Keratinocyte (primary cell): ENCODE measurements at regions not wholly inside any gene's neighbourhood (a gene's known extent, or its start where the extent isn't known, plus 50 kb on each side); places are given as distances from the start of the nearest gene placed in this dataset.

Source experiments
- DNase-seq: peaks from one replicate; pipeline ENCODE4 v3.0.0-alpha.2; 2011; ENCODE audit warnings: low read depth, missing footprints, low spot score
- FAIRE-seq: peaks from 2 replicates; lab custom pipeline; 2011; peaks lifted over from hg19 to GRCh38; lab: Jason Lieb, UNC
- H2AFZ ChIP-seq: 2 replicates; pipeline ENCODE4 v1.6.0; 2012; ENCODE audit warnings: low read length, control low read depth, inconsistent platforms; ENCODE audit not compliant: control insufficient read depth
- H3K27ac ChIP-seq: 2 replicates; pipeline ENCODE4 v1.5.1; 2011; ENCODE audit warnings: low read length; ENCODE audit not compliant: control insufficient read depth, insufficient read depth
- H3K27me3 ChIP-seq: 3 replicates; pipeline ENCODE4 v1.6.0; 2011; ENCODE audit warnings: low read length; ENCODE audit not compliant: control insufficient read depth, insufficient read depth; ENCODE audit errors: extremely low read depth
- H3K36me3 ChIP-seq, 2 experiments: 2 replicates in 1 of 2; 3 replicates in 1 of 2; pipeline ENCODE4 v1.5.1; 2011; ENCODE audit warnings: low read length in 2 of 2, mild to moderate bottlenecking in 1 of 2; ENCODE audit not compliant: control insufficient read depth in 2 of 2, insufficient read depth in 2 of 2; ENCODE audit errors: extremely low read depth in 1 of 2
- H3K4me1 ChIP-seq: 3 replicates; pipeline ENCODE4 v1.5.1; 2011; ENCODE audit warnings: low read length; ENCODE audit not compliant: control insufficient read depth, insufficient read depth; ENCODE audit errors: extremely low read depth
- H3K4me2 ChIP-seq: 3 replicates; pipeline ENCODE4 v1.6.0; 2011; ENCODE audit warnings: low read depth, low read length; ENCODE audit not compliant: control insufficient read depth, insufficient read depth; ENCODE audit errors: extremely low read depth
- H3K4me3 ChIP-seq, 3 experiments: fragments of 200-600 bp in 1 of 3; sonication (generic) in 1 of 3; 2 replicates in 2 of 3; 3 replicates in 1 of 3; pipeline ENCODE4 v1.5.1; 2011 to 2016; ENCODE audit warnings: low read length in 3 of 3, mild to moderate bottlenecking in 3 of 3, control low read depth in 2 of 3, inconsistent platforms in 1 of 3, low read depth in 1 of 3, mixed read lengths in 1 of 3, mixed run types in 1 of 3, moderate library complexity in 1 of 3; ENCODE audit not compliant: control insufficient read depth in 2 of 3, insufficient read depth in 2 of 3; ENCODE audit errors: extremely low read depth in 1 of 3
- H3K79me2 ChIP-seq: 2 replicates; pipeline ENCODE4 v1.6.0; 2012; ENCODE audit warnings: low read length; ENCODE audit not compliant: control insufficient read depth, insufficient read depth
- H3K9ac ChIP-seq: 3 replicates; pipeline ENCODE4 v1.6.0; 2011; ENCODE audit warnings: low read length; ENCODE audit not compliant: control insufficient read depth, insufficient read depth; ENCODE audit errors: extremely low read depth
- H3K9me1 ChIP-seq: 3 replicates; pipeline ENCODE4 v1.6.0; 2011; ENCODE audit warnings: low read length; ENCODE audit not compliant: control insufficient read depth, insufficient read depth; ENCODE audit errors: extremely low read depth
- H3K9me3 ChIP-seq: 2 replicates; pipeline ENCODE4 v1.5.1; 2012; ENCODE audit warnings: low read depth, low read length; ENCODE audit not compliant: control insufficient read depth
- H4K20me1 ChIP-seq: 3 replicates; pipeline ENCODE4 v1.6.0; 2011; ENCODE audit warnings: low read length; ENCODE audit not compliant: control insufficient read depth, insufficient read depth; ENCODE audit errors: extremely low read depth
- EZH2 ChIP-seq: IDR thresholded peaks from one replicate; pipeline ENCODE4 v1.6.1; 2012; ENCODE audit warnings: inconsistent platforms, mild to moderate bottlenecking, low read length, moderate library complexity
- dilution Hi-C: fragments of 300-500 bp; cut with MboI; formaldehyde crosslinking; loops from one replicate; pipeline ENCODE4 v1.7.0; 2020; ENCODE audit warnings: low sequenced_read_pairs; ENCODE audit not compliant: extremely low pct_ligation_motif_present
- TF ChIP-seq, protein P1 (sequence below), 3 experiments: IDR thresholded peaks in 1 of 3; conservative IDR thresholded peaks in 1 of 3; optimal IDR thresholded peaks in 1 of 3; 2 replicates in 2 of 3; 3 replicates in 1 of 3; pipeline versions ENCODE3 to v1.5.1; 2011; ENCODE audit warnings: low read length in 3 of 3, mild to moderate bottlenecking in 3 of 3, moderate library complexity in 2 of 3, control low read depth in 1 of 3, inconsistent platforms in 1 of 3; ENCODE audit not compliant: insufficient read depth in 2 of 3; ENCODE audit errors: extremely low read depth in 1 of 3

DNA sequence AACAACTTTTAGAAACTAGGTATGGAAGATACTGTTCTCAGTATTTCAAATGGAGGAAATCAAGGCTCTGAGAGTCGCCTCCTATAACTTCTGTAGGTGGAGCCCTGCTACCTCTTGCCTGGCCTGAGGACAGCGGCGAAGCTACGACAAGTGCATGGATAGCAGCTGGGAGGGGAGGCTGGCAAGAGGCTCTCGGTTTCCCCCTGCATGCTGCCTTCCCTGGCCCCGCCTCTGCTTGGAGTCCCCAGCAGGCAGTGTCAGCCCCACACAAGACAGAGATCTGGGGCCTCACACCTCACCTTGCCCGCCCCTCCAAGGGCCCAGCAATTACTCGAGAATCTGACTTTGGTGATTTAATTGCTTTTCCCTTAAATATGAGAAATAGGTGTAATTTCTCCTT, 107.6 kb upstream of the POU3F3 start:
- Histone ChIP-seq H3K9me1 (no peaks in the 10 kb centered on the region), H3K4me2 (no peak overlapping the region), H3K27me3 (no peaks in the 10 kb centered on the region), H3K27ac (no peak overlapping the region), H3K36me3 (no peaks in the 10 kb centered on the region), H3K4me3 (no peak overlapping the region), H3K9ac (no peak overlapping the region), H3K4me1 (no peaks in the 10 kb centered on the region), H3K79me2 (no peaks in the 10 kb centered on the region), H4K20me1 (no peaks in the 10 kb centered on the region), H3K9me3 (no peaks in the 10 kb centered on the region), H2AFZ (no peak overlapping the region)
- dilution Hi-C loops = no loop called here
- FAIRE-seq (no peak), DNase-seq (no peak)
- TF ChIP-seq, protein P1, sequence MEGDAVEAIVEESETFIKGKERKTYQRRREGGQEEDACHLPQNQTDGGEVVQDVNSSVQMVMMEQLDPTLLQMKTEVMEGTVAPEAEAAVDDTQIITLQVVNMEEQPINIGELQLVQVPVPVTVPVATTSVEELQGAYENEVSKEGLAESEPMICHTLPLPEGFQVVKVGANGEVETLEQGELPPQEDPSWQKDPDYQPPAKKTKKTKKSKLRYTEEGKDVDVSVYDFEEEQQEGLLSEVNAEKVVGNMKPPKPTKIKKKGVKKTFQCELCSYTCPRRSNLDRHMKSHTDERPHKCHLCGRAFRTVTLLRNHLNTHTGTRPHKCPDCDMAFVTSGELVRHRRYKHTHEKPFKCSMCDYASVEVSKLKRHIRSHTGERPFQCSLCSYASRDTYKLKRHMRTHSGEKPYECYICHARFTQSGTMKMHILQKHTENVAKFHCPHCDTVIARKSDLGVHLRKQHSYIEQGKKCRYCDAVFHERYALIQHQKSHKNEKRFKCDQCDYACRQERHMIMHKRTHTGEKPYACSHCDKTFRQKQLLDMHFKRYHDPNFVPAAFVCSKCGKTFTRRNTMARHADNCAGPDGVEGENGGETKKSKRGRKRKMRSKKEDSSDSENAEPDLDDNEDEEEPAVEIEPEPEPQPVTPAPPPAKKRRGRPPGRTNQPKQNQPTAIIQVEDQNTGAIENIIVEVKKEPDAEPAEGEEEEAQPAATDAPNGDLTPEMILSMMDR (optimal IDR thresholded peaks at IDR 0.05 in 1 of 3, IDR thresholded peaks at IDR 0.05 in 1 of 3, conservative IDR thresholded peaks at IDR 0.05 in 1 of 3; ENCODE audit: extremely low read depth in 1 of 3, insufficient read depth in 2 of 3, low read length in 3 of 3) = no peak
- TF ChIP-seq EZH2 = no peak

DNA sequence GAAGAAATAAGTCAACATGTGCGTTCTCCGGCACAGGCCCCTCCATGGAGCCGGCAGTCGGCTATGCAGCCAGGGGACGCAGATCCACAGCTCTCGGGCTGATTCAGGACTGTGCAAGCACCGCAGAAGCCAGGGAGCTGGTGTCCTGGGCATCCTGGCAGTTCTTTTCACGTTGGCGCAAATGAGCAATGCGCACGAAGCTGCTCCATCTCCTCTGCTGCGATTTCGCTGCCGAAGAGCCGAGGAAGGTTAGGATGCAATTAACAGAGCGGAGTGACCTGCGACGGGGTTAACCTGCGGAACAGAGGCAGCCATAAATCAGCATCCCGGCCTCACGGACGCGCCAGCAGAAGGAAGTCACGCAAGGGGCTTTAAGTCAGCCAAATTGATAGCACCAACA, 107.1 kb upstream of the POU3F3 start:
- dilution Hi-C loops = no loop called here
- Histone ChIP-seq H3K9me3 (no peaks in the 10 kb centered on the region), H2AFZ (no peak overlapping the region), H4K20me1 (no peaks in the 10 kb centered on the region), H3K27me3 (no peaks in the 10 kb centered on the region), H3K79me2 (no peaks in the 10 kb centered on the region), H3K36me3 (no peaks in the 10 kb centered on the region), H3K9ac (no peak overlapping the region), H3K4me2 (no peak overlapping the region), H3K4me1 (no peaks in the 10 kb centered on the region), H3K4me3 (no peak overlapping the region), H3K27ac (no peak overlapping the region), H3K9me1 (no peaks in the 10 kb centered on the region)
- DNase-seq (no peak), FAIRE-seq (no peak)
- no peak for TF ChIP-seq EZH2
- TF ChIP-seq, protein P1 (optimal IDR thresholded peaks at IDR 0.05 in 1 of 3, IDR thresholded peaks at IDR 0.05 in 1 of 3, conservative IDR thresholded peaks at IDR 0.05 in 1 of 3; ENCODE audit: extremely low read depth in 1 of 3, insufficient read depth in 2 of 3, low read length in 3 of 3) = no peak
